ENCODE measurements at regions not wholly inside any gene's neighbourhood (a gene's known extent, or its start where the extent isn't known, plus 50 kb on each side); places are given as distances from the start of the nearest gene placed in this dataset.
"Not testable (repeated sequence)": the region's sequence is repeated elsewhere in the genome, so short reads cannot be mapped to it uniquely, and the experiment has no call there.

- Histone ChIP-seq H3K4me1 (ENCODE audit: control insufficient read depth, insufficient read depth, low read length) (no peaks in the 10 kb centered on the region), H3K36me3 (ENCODE audit: control insufficient read depth, insufficient read depth, low read length) (no peaks in the 10 kb centered on the region), H3K9me3 (ENCODE audit: control insufficient read depth, insufficient read depth, low read depth, low read length) (no peaks in the 10 kb centered on the region), H3K27ac (ENCODE audit: low read length) (no peak overlapping the region), H3K27me3 (ENCODE audit: control insufficient read depth, insufficient read depth, low read length) (peaks cover 2% of the 10 kb centered on the region; the same call in 1 of the 2 replicates), H3K4me3 (ENCODE audit: low read depth in 2 of 2, low read length in 2 of 2) (no peak overlapping the region)
- DNase-seq (ENCODE audit: low read depth, low spot score) (no peak), ATAC-seq (no peak)
- ChIA-PET CTCF (no interaction called here), POLR2A (interaction anchor here (0.6 kb wide), 1 partner anchor 226 kb away, joined by 11 read pairs; no protein-coding TSS in a partner anchor)
- no TSS peak for BruUV-seq (replicated peaks)
- TF ChIP-seq SIN3A (IDR thresholded peaks at IDR 0.05; ENCODE audit: borderline replicate concordance, insufficient read depth, low read depth, low read length) (no peak), CTCF (IDR thresholded peaks at IDR 0.05) (no peak), TCF7L2 (IDR thresholded peaks at IDR 0.05; ENCODE audit: low read depth, low read length) (no peak), POLR2AphosphoS5 (IDR thresholded peaks at IDR 0.05; ENCODE audit: low read depth, low read length) (no peak)
- in situ Hi-C loops (cut with HindIII; ENCODE audit: low pct_unique_long_range_greater_than_20kb, low sequenced_read_pairs): no loop called here
- intact Hi-C loops (cut with micrococcal nuclease; ENCODE audit: unreplicated experiment): no loop called here
Measured at GRCh38 chr1:201644197-201644596, 105.3 kb downstream of the NAV1 start.

- intact Hi-C loops (cut with micrococcal nuclease; ENCODE audit: unreplicated experiment); in situ Hi-C loops (cut with HindIII; ENCODE audit: low pct_unique_long_range_greater_than_20kb, low sequenced_read_pairs): not testable (repeated sequence)
Measured at GRCh38 chr1:201645000-201645399, 106.1 kb downstream of the NAV1 start.

GRCh38 chr1:201645956-201646355 is 107.0 kb downstream of the NAV1 start:
- peaks cover 6% of the 10 kb centered on the region; the same call in 1 of the 2 replicates for H3K4me1 ChIP-seq (ENCODE audit: control insufficient read depth, insufficient read depth, low read length)
- H3K36me3 ChIP-seq (ENCODE audit: control insufficient read depth, insufficient read depth, low read length): no peaks in the 10 kb centered on the region
- ChIA-PET CTCF (no interaction called here), POLR2A (no interaction called here)
- no peak overlapping the region for H3K27ac ChIP-seq (ENCODE audit: low read length)
- TF ChIP-seq REST (IDR thresholded peaks at IDR 0.05; ENCODE audit: insufficient read depth in 1 of 2, low read depth in 2 of 2, low read length in 1 of 2): no peak
- TF ChIP-seq CTCF (IDR thresholded peaks at IDR 0.05): no peak
- TF ChIP-seq TCF7L2 (IDR thresholded peaks at IDR 0.05; ENCODE audit: low read depth, low read length): no peak
- TF ChIP-seq SIN3A (IDR thresholded peaks at IDR 0.05; ENCODE audit: borderline replicate concordance, insufficient read depth, low read depth, low read length): no peak
- TF ChIP-seq POLR2AphosphoS5 (IDR thresholded peaks at IDR 0.05; ENCODE audit: low read depth, low read length): no peak
- H3K27me3 ChIP-seq (ENCODE audit: control insufficient read depth, insufficient read depth, low read length): peaks cover 2% of the 10 kb centered on the region
- in situ Hi-C loops (cut with HindIII; ENCODE audit: low pct_unique_long_range_greater_than_20kb, low sequenced_read_pairs) (no loop called here), intact Hi-C loops (cut with micrococcal nuclease; ENCODE audit: unreplicated experiment) (no loop called here)
- no peak overlapping the region for H3K4me3 ChIP-seq (ENCODE audit: low read depth in 2 of 2, low read length in 2 of 2)
- DNase-seq (ENCODE audit: low read depth, low spot score) (no peak), ATAC-seq (no peak)
- no TSS peak for BruUV-seq (replicated peaks)
- no peaks in the 10 kb centered on the region for H3K9me3 ChIP-seq (ENCODE audit: control insufficient read depth, insufficient read depth, low read depth, low read length)

More at GRCh38 chr1:201645000-201645399, 106.1 kb downstream of the NAV1 start:
- H3K4me1 ChIP-seq (ENCODE audit: control insufficient read depth, insufficient read depth, low read length); CTCF ChIA-PET; BruUV-seq (replicated peaks); H3K9me3 ChIP-seq (ENCODE audit: control insufficient read depth, insufficient read depth, low read depth, low read length); DNase-seq (ENCODE audit: low read depth, low spot score); H3K27me3 ChIP-seq (ENCODE audit: control insufficient read depth, insufficient read depth, low read length); H3K27ac ChIP-seq (ENCODE audit: low read length); POLR2A ChIA-PET; ATAC-seq; H3K4me3 ChIP-seq (ENCODE audit: low read depth in 2 of 2, low read length in 2 of 2); H3K36me3 ChIP-seq (ENCODE audit: control insufficient read depth, insufficient read depth, low read length): not testable (repeated sequence)
